Dendritic cell treated with granulocyte-macrophage colony-stimulating factor and Interleukin-4, amounts not matched to agents 40 ng/mL and 50 ng/mL, for 4 days (primary cell): ENCODE measurements at regions not wholly inside any gene's neighbourhood (a gene's known extent, or its start where the extent isn't known, plus 50 kb on each side); places are given as distances from the start of the nearest gene placed in this dataset.

Experiments
- H3K27ac Mint-ChIP-seq: one replicate; pipeline ENCODE4 v1.8.0; 2022; ENCODE audit warnings: mild to moderate bottlenecking, mixed read lengths
- H3K27me3 Mint-ChIP-seq: one replicate; pipeline ENCODE4 v1.8.0; 2022; ENCODE audit warnings: mild to moderate bottlenecking, mixed read lengths
- H3K36me3 Mint-ChIP-seq: one replicate; pipeline ENCODE4 v1.8.0; 2022; ENCODE audit warnings: low read depth, mixed read lengths
- H3K4me1 Mint-ChIP-seq: one replicate; pipeline ENCODE4 v1.8.0; 2022; ENCODE audit warnings: low read depth, mixed read lengths
- H3K4me3 Mint-ChIP-seq: one replicate; pipeline ENCODE4 v1.8.0; 2022; ENCODE audit warnings: mild to moderate bottlenecking, moderate library complexity, mixed read lengths
- H3K9me3 Mint-ChIP-seq: one replicate; pipeline ENCODE4 v1.8.0; 2022; ENCODE audit warnings: mixed read lengths
- intact Hi-C: fragments of 100-400 bp; cut with micrococcal nuclease; formaldehyde crosslinking; loops from one replicate; pipeline ENCODE4 v1.15.0; 2022

- Mint-ChIP-seq H3K27ac (no peak overlapping the region), H3K4me1 (no peaks in the 10 kb centered on the region), H3K27me3 (peaks cover 17% of the 10 kb centered on the region)
Observed at GRCh38 chr1:110816945-110817344, 56.0 kb upstream of the CD53 start.

DNA sequence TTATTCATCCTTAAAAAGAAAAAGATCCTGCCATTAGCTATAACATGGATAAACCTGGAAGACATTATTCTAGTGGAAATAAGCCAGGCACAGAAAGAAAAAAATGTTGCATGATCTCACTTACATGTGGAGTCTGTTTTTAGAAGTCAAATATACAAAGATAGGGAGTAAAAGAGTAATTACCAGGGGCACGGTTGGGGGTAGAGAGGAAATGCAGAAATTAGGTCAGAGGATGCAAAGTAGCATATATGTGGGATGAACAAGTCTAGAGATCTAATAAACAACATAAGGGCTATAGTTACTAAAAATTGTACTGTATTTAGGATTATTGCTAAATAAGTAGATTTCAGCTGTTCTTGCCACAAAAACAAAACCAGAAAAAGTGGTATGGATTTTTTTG is 61.4 kb upstream of the CD53 start:
- Mint-ChIP-seq H3K27me3 (peaks cover 12% of the 10 kb centered on the region), H3K4me3 (no peak overlapping the region), H3K4me1 (no peaks in the 10 kb centered on the region), H3K9me3 (no peaks in the 10 kb centered on the region), H3K27ac (no peak overlapping the region), H3K36me3 (no peaks in the 10 kb centered on the region)
- intact Hi-C loops: no loop called here

More at GRCh38 chr1:110816945-110817344, 56.0 kb upstream of the CD53 start:
- H3K9me3 Mint-ChIP-seq: no peaks in the 10 kb centered on the region
- intact Hi-C loops: no loop called here
- no peak overlapping the region for H3K4me3 Mint-ChIP-seq
- H3K36me3 Mint-ChIP-seq: no peaks in the 10 kb centered on the region

- no peaks in the 10 kb centered on the region for H3K36me3 Mint-ChIP-seq
- H3K4me1 Mint-ChIP-seq: no peaks in the 10 kb centered on the region
- intact Hi-C loops: no loop called here
Observed at GRCh38 chr1:110800079-110800478, 72.9 kb upstream of the CD53 start.

DNA sequence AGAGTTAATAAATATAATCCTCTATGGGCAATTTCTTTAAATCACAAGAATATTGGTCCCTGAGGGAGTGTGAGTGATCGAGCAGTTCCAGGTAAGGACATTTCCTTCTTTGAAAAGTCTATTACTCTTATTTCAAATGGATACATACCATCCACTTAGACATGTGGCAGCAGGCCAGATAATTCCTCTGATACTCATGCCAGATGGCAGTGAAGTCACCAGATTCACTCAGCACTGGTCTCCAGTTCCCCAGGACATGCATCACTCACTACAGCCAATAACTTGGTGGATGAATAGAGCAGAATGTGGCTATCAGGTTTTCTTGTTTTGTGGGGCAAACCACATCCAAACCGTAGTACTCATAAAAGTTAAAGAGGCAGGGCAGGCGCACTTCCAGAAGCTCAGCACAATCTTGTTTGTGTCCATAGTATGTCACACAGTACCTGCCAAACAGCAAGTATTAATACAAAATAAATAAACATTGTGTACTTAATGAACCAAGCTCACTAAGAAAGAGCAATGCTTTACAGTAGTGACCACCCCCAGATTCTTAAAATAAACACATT is 74.2 kb upstream of the CD53 start:
- Mint-ChIP-seq H3K36me3 (no peaks in the 10 kb centered on the region), H3K27me3 (peaks cover 4% of the 10 kb centered on the region), H3K4me3 (no peak overlapping the region), H3K4me1 (no peaks in the 10 kb centered on the region), H3K27ac (no peak overlapping the region), H3K9me3 (peaks cover 12% of the 10 kb centered on the region)
- intact Hi-C loops: no loop called here

More at GRCh38 chr1:110800079-110800478, 72.9 kb upstream of the CD53 start:
- Mint-ChIP-seq H3K9me3 (peaks cover 8% of the 10 kb centered on the region), H3K27me3 (peaks cover 4% of the 10 kb centered on the region), H3K27ac (no peak overlapping the region), H3K4me3 (no peak overlapping the region)

- H3K9me3 Mint-ChIP-seq: peaks cover 10% of the 10 kb centered on the region
- H3K27ac Mint-ChIP-seq: no peak overlapping the region
- H3K27me3 Mint-ChIP-seq: peaks cover under 1% of the 10 kb centered on the region
- intact Hi-C loops: loop anchor here (10.0 kb wide), 2 partner anchors 206 to 234 kb away; no protein-coding TSS in a partner anchor
- H3K4me3 Mint-ChIP-seq: no peak overlapping the region
- H3K36me3 Mint-ChIP-seq: no peaks in the 10 kb centered on the region
- peaks cover 18% of the 10 kb centered on the region for H3K4me1 Mint-ChIP-seq
Observed at GRCh38 chr1:110788673-110789072, 84.3 kb upstream of the CD53 start.

DNA sequence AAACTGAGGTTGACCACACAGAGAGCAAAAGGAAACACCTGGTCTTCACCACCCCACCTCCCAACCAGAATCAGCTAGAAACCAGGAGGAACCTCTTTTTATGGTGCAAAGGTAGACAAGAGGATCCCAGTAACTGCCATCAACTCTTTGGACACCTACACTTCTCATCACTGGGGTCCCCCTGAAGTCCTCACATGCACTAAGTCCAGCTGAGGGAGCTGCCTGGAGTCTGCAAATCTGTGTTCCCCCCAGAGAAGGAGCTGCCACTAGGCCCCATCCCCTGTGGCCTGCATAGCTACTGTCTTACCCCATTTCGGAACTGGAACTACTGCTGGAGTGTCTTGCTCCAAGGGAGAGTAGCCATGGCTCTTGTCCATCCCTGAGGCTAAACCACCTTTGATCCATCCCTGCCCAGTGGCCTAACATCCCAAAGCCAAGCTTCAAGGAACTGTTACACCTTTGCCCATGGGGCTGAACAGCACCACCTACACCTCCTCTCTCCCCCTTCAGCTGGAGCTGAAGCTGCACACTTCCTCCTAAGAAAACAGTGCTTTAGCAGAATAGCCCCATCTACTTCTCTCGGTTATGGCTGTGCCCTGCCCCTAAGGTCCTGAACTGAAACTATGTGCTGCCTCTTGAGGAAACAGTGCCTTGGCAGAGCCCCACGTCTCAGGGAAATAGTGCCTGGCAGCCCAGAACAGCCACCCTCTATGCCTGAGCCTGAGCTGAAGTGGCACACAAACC is 85.4 kb upstream of the CD53 start:
- no peak overlapping the region for H3K4me3 Mint-ChIP-seq
- peaks cover 18% of the 10 kb centered on the region for H3K4me1 Mint-ChIP-seq

DNA sequence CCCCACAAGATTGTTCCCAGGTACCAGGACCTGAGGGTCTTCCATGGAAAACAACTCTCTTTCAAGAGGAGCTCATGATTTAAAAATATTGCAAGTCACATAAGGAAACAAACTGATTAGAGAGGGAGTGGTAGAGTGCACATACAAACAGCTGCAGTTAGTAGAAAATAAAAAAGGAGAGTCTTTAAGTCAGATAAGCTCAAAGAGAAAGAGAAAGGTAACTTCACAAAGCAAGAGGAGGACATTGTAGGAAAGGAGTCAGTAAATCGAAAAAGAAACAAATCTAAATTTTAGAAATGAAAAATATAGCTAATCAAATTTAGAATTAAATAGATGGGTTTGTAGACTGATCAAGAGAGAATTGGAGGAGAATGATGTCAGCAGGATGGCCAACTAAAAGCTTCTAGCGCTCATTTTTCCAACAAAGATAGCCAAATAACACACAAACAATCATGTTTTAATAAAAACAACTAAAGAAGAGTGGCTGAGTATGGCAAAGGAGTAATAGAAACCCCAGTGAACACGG is 86.1 kb upstream of the CD53 start:
- H3K36me3 Mint-ChIP-seq: no peaks in the 10 kb centered on the region
- peaks cover 18% of the 10 kb centered on the region for H3K4me1 Mint-ChIP-seq
- peaks cover 6% of the 10 kb centered on the region for H3K9me3 Mint-ChIP-seq
- no peak overlapping the region for H3K27ac Mint-ChIP-seq
- no peak overlapping the region for H3K4me3 Mint-ChIP-seq
- intact Hi-C loops: loop anchor here (10.0 kb wide), 2 partner anchors 208 to 232 kb away; no protein-coding TSS in a partner anchor
- H3K27me3 Mint-ChIP-seq: no peaks in the 10 kb centered on the region

More for the DNA sequence above, 85.4 kb upstream of the CD53 start:
- H3K36me3 Mint-ChIP-seq: no peaks in the 10 kb centered on the region
- H3K27me3 Mint-ChIP-seq: no peaks in the 10 kb centered on the region
- peaks cover 6% of the 10 kb centered on the region for H3K9me3 Mint-ChIP-seq
- no peak overlapping the region for H3K27ac Mint-ChIP-seq
- intact Hi-C loops: loop anchor here (10.0 kb wide), 2 partner anchors 207 to 233 kb away; no protein-coding TSS in a partner anchor

DNA sequence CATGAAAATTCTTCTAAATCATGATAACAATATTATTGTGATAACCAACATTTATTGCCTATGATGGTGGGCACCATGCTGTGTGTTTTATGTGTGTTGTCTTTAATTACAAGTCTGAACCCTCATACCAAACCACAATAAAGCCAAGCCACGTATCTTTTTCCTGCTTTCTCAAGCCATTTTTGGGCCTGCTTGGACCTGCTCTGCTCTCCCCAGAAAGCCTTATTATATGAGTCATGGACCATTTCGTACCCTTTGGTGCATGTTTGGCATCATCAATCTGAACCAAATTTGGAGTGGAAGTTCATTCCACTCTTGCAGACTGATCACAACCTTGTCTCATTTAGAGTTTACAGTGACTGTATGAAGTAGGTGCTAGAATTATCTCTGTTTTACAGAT is 87.3 kb upstream of the CD53 start:
- Mint-ChIP-seq H3K9me3 (peaks cover 6% of the 10 kb centered on the region), H3K4me1 (peaks cover 21% of the 10 kb centered on the region), H3K27me3 (peaks cover 2% of the 10 kb centered on the region), H3K36me3 (no peaks in the 10 kb centered on the region), H3K27ac (no peak overlapping the region), H3K4me3 (no peak overlapping the region)
- intact Hi-C loops: loop anchor here (10.0 kb wide), 2 partner anchors 209 to 231 kb away; no protein-coding TSS in a partner anchor

- peaks cover 6% of the 10 kb centered on the region for H3K9me3 Mint-ChIP-seq
- H3K4me3 Mint-ChIP-seq: no peak overlapping the region
- intact Hi-C loops: loop anchor here (10.0 kb wide), 2 partner anchors 210 to 230 kb away; no protein-coding TSS in a partner anchor
- no peaks in the 10 kb centered on the region for H3K36me3 Mint-ChIP-seq
- peaks cover 23% of the 10 kb centered on the region for H3K4me1 Mint-ChIP-seq
- H3K27me3 Mint-ChIP-seq: peaks cover 4% of the 10 kb centered on the region
- H3K27ac Mint-ChIP-seq: no peak overlapping the region
Observed at GRCh38 chr1:110785055-110785454, 87.9 kb upstream of the CD53 start.

- intact Hi-C loops: loop anchor here (2.0 to 10.0 kb wide), 3 partner anchors 211 to 259 kb away; no protein-coding TSS in a partner anchor
- no peak overlapping the region for H3K4me3 Mint-ChIP-seq
- no peaks in the 10 kb centered on the region for H3K36me3 Mint-ChIP-seq
- H3K27me3 Mint-ChIP-seq: peaks cover 6% of the 10 kb centered on the region
- peaks cover 32% of the 10 kb centered on the region for H3K4me1 Mint-ChIP-seq
- H3K9me3 Mint-ChIP-seq: peaks cover 2% of the 10 kb centered on the region
- no peak overlapping the region for H3K27ac Mint-ChIP-seq
Observed at GRCh38 chr1:110783292-110783918, 89.5 kb upstream of the CD53 start.

GRCh38 chr1:110781525-110781924 is 91.4 kb upstream of the CD53 start:
- intact Hi-C loops: loop anchor here (1.0 to 10.0 kb wide), 3 partner anchors 162 to 227 kb away; no protein-coding TSS in a partner anchor
- Mint-ChIP-seq H3K4me3 (no peak overlapping the region), H3K9me3 (no peaks in the 10 kb centered on the region), H3K4me1 (peaks cover 14% of the 10 kb centered on the region), H3K27me3 (peaks cover 6% of the 10 kb centered on the region), H3K27ac (no peak overlapping the region), H3K36me3 (no peaks in the 10 kb centered on the region)

- no peaks in the 10 kb centered on the region for H3K9me3 Mint-ChIP-seq
- H3K27ac Mint-ChIP-seq: no peak overlapping the region
- H3K27me3 Mint-ChIP-seq: peaks cover 6% of the 10 kb centered on the region
- intact Hi-C loops: loop anchor here (1.0 to 10.0 kb wide), 3 partner anchors 162 to 226 kb away; no protein-coding TSS in a partner anchor
- H3K4me1 Mint-ChIP-seq: peaks cover 14% of the 10 kb centered on the region
- no peaks in the 10 kb centered on the region for H3K36me3 Mint-ChIP-seq
- H3K4me3 Mint-ChIP-seq: no peak overlapping the region
Observed at GRCh38 chr1:110780600-110781484, 92.1 kb upstream of the CD53 start.

- Mint-ChIP-seq H3K27me3 (peaks cover 6% of the 10 kb centered on the region), H3K36me3 (no peaks in the 10 kb centered on the region), H3K4me3 (no peak overlapping the region), H3K4me1 (peaks cover 14% of the 10 kb centered on the region), H3K27ac (no peak overlapping the region), H3K9me3 (no peaks in the 10 kb centered on the region)
- intact Hi-C loops: loop anchor here (10.0 kb wide), 2 partner anchors 215 to 225 kb away; no protein-coding TSS in a partner anchor
Observed at GRCh38 chr1:110779636-110780035, 93.3 kb upstream of the CD53 start.
